OCI-LY7 (cell line): ENCODE measurements at regions not wholly inside any gene's neighbourhood (a gene's known extent, or its start where the extent isn't known, plus 50 kb on each side); places are given as distances from the start of the nearest gene placed in this dataset.

Experiments
- CTCF ChIP-seq: fragments of 200-600 bp; sonication (generic); conservative IDR thresholded peaks from 2 replicates; pipeline ENCODE4 v1.5.1; 2014; ENCODE audit warnings: mild to moderate bottlenecking, antibody characterized with exemption, low read length, moderate library complexity, mixed read lengths
- EZH2phosphoT487 ChIP-seq: fragments of 200-600 bp; sonication (generic); IDR thresholded peaks from 2 replicates; pipeline ENCODE4 v1.6.1; 2018; ENCODE audit warnings: low read depth, borderline replicate concordance, mild to moderate bottlenecking, mixed run types, antibody characterized with exemption, low read length, moderate library complexity, mixed read lengths

GRCh38 chr6:144378437-144378836 is 93.3 kb downstream of the UTRN start:
- TF ChIP-seq CTCF (no peak), EZH2phosphoT487 (no peak)
